PC-9 (cell line): ENCODE measurements at regions not wholly inside any gene's neighbourhood (a gene's known extent, or its start where the extent isn't known, plus 50 kb on each side); places are given as distances from the start of the nearest gene placed in this dataset.

ENCODE experiments used
- CTCF ChIP-seq: fragments of 200-600 bp; sonication (generic); conservative IDR thresholded peaks from 2 replicates; pipeline ENCODE4 v1.6.1; 2017; ENCODE audit warnings: mixed run types, antibody characterized with exemption, mild to moderate bottlenecking, moderate library complexity
- EZH2 ChIP-seq: fragments of 200-600 bp; sonication (generic); IDR thresholded peaks from 2 replicates; pipeline ENCODE4 v1.8.0; 2017; ENCODE audit warnings: antibody characterized with exemption, low read depth

GRCh38 chr7:138363721-138364120 is 96.3 kb upstream of the TRIM24 start:
- no peak for TF ChIP-seq CTCF
- TF ChIP-seq EZH2: no peak
